GM21717 (cell line): ENCODE measurements at regions not wholly inside any gene's neighbourhood (a gene's known extent, or its start where the extent isn't known, plus 50 kb on each side); places are given as distances from the start of the nearest gene placed in this dataset.
"Not testable (repeated sequence)": the region's sequence is repeated elsewhere in the genome, so short reads cannot be mapped to it uniquely, and the experiment has no call there.

Source experiments
- ATAC-seq: cut with Tn5 transposase; IDR thresholded peaks from one replicate; pipeline ENCODE4 v1.9.1; 2021; ENCODE audit warnings: mild to moderate bottlenecking, moderate library complexity; ENCODE audit not compliant: unreplicated experiment

DNA sequence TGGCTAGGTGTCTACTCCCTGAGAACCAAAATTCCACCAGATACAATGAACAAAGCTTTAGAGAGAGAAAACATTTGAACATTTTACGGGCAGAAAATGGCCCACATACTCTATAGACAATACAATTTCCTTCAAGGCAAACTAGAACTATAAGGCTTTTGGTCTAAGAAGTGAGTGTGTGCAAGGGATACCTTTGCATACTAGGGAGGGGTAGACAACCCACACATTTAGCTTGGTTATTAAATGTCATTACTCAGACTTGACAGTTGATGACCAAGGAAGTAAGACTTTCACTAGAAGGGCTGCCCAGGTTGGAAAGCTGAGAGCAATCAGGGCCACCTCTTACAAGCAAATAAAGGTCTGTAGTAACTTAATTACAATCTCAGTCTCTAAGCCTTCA, 64.0 kb upstream of the PLEKHM1 start:
- not testable (repeated sequence) for ATAC-seq

DNA sequence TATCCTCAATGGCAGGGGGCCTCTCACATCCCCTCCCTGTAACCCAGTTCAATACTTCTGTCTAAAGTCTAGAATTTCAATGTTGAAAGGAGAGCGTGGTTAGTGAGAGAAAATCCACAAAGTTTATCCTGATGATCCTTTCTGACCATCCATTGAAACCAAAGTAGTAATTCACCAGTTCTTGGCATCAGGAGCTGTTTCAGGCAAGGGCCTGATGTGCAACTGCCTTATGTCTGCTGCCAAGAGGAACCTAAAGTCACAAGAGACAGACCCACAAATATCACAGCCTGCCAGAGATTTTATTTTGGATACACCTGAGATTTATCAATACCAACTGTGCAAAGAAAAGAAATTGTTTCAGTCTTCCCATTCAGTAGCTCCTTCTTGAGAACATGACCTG, 68.3 kb upstream of the PLEKHM1 start:
- not testable (repeated sequence) for ATAC-seq

DNA sequence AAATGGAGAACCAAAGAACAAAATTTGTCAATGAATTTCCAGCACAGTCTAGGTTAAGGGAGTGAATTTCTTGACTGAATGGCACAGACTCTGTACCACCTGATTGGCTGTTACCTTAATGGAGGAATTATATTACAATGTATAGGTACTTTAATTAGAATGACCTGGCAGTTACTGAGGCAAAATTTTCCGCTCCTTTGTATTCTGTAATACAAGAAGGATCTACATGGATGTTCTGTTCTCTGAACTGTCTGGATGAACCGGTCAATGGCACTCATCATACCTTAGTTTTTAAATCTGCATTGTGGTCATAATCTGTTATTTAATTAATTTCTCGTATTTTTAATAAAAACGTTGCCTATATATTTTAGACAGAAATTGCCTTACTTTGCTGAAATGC, 72.3 kb upstream of the PLEKHM1 start:
- ATAC-seq = not testable (repeated sequence)

DNA sequence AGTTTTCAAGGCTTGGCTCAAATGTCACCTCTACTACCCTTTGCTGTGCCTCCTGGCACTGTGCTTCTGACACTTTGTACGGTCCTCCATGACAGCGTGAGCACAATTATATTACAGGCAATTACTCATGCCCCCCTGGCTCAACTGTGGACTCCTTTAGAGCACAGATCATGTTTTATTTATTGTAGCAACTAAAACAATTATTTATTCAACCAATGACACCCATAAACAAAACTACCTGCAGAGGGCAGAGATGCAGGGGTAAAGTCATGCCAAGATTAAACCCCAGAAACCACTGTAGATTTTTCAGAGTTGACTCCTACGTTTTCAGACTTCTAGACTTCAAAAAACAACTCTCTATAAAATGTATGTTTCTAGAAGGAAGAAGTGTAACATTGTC, 72.8 kb upstream of the PLEKHM1 start:
- ATAC-seq = not testable (repeated sequence)

DNA sequence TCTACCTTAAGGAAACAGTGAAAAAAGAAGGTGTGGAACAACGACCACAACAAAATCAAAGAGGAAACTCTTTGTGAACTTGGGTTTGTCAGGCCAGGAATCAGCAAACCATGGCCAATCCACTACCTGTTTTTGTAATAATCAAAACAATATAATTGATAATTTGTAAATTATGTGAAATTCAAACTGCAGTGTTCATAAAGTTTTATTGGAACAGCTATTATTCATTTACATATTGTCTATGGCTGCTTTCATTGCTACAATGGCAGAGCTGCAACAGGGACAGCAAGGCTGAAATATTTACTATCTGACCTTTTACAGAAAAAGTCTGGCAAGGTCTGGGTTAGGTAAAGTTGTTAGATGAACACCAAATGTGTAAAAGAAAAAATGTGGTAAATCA, 77.8 kb upstream of the PLEKHM1 start:
- ATAC-seq = not testable (repeated sequence)

DNA sequence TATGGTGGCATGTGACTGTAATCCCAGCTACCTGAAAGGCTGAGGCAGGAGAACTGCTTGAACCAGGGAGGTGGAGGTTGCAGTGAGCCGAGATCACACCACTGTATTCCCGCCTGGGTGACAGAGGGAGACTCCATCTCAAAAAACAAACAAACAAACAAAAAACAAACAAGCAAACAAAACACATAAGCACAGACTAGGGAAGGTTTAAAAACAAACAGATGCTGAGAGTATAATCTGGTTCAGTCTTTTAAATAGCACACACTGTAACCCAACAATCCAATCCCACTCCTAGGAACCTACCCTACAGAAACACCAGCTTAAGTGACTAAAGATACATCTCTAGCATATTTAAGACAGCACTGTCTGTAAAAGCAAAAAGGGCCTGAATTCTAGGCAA, 82.8 kb upstream of the PLEKHM1 start:
- not testable (repeated sequence) for ATAC-seq

DNA sequence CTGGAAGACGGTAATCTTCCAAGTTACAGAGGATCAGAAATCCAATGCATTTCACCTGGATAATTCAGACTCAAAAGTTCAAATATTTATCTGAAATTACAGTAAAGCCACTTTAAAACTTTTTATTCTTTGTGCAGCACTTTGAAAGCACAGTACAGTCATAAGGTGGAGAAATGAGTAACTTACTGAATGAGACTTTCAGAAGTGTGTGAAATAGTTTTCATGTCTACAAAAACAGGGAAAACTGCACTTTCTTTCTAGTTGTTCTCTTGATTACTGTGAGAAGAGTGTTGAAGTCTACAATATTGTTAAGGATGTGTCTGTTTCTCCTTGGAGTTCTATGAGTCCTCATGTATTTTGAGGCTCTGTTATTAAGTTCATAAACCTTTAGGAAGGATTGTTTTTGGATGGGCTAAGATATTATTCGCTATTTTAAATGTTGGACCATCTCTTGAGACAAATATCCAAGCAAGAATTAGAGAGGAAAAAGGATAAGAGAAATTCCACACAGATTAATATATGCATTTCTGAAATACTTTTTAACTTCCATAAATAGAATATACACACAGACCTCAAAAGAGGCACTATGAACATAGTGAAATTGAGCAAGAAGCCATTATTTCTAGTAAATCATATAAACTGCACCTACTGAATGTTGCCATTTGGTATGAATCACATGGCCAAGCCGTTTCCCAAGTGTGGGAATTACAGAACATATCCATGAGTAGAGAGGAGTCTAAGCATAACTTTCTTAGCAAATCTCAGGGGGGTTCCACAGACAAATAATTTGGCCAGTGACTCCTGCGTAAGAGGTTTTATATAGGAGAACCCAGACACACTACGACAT, 83.6 kb upstream of the PLEKHM1 start:
- no peak for ATAC-seq

DNA sequence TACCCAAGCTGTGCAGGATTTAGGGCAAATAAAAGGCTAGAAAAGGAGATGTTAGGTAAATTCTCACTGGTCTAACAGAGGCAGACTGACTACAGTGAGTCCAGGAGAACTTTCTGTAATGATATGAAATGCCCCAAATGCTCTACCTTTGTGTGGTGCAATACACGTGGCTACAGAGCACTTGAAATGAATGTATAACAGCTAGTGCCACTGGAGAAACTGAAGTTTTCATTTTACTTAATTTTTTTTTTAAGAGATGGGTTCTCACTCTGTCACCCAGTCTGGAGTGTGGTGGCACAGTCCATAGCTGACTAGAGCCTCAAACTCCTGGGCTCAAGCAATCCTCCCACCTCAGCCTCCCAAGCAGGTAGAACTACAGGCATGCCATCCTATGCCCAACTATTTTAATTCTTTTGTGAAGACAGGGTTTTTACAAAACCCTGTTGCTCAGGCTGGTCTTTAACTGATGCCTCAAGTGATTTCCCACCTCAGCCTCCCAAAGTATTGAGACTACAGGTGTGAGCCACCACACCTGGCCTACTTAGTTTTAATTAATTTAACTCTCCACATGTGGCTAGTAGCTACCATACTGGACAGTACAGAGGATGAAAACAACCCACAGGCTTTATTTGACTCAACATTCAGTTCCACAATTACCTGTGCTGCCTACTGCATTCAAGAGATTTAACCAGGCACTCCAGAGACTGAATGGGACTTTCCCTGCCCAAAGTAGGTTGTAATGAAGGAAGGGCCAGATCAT, 84.8 kb upstream of the PLEKHM1 start:
- no peak for ATAC-seq

DNA sequence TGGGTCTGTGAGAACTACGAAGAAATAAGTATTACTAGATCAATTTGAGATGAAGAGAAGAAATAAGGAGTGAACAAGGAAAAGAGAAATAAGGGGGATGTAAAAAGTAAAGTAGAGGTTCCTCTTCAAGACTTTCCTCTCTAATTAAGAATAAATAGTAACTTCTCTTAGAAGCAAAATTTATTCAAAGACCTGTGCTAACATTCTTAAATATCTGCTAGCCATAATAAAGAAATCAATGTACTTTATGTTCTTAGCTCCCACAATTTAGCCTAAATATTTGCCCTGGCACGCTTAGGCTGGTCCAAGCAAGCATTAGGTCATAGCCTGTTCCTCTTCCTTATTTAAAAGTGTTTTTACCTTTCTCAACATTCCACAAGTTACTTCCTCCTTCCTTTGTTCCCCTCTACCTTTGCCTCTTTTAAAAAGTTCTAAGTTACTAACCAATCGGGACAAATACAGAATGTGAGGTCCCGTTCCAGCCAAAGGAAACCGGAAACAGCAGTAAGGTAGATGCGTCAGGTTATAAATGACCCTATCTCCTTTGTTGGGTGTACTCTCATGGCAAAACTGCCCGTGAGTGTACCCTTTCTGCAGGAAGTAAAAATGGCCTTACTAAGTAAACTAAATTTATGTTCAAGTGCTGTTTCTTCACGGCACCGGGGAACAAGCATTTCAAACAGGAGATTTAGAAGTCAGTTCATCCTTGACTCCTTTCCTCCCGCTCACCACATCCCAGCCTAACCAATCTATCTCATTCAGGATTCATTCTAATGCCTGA, 86.2 kb upstream of the PLEKHM1 start:
- not testable (repeated sequence) for ATAC-seq

DNA sequence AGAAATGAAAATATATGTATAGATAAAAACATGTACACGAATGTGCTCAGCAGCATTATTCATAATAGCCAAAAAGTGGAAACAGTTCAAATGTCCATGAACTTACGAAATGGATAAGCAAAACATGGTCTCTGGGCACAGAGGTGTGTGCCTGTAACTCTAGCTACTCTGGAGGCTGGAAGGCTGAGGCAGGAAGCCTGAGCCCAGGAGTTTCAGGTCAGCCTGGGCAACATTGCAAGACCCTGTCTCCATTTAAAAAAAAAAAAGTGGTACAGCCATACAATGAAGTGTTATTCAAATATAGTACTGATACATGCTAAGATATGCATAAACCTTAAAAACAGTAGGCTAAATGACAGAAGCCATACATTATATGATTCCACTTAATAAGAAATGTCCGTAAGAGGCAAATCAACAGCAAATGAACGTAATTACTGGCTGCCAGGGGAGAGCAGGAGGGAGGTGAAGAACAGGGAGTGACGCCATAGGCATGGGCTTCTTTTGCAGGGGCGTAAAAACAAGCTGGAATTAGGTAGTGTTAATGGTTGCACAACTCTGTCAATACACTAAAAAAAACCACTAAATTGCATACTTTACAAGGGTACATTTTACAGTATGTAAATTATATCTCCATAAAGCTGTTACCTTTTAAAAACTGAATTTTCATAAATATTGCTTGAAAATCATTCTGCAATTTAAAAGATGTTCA, 87.2 kb upstream of the PLEKHM1 start:
- no peak for ATAC-seq

DNA sequence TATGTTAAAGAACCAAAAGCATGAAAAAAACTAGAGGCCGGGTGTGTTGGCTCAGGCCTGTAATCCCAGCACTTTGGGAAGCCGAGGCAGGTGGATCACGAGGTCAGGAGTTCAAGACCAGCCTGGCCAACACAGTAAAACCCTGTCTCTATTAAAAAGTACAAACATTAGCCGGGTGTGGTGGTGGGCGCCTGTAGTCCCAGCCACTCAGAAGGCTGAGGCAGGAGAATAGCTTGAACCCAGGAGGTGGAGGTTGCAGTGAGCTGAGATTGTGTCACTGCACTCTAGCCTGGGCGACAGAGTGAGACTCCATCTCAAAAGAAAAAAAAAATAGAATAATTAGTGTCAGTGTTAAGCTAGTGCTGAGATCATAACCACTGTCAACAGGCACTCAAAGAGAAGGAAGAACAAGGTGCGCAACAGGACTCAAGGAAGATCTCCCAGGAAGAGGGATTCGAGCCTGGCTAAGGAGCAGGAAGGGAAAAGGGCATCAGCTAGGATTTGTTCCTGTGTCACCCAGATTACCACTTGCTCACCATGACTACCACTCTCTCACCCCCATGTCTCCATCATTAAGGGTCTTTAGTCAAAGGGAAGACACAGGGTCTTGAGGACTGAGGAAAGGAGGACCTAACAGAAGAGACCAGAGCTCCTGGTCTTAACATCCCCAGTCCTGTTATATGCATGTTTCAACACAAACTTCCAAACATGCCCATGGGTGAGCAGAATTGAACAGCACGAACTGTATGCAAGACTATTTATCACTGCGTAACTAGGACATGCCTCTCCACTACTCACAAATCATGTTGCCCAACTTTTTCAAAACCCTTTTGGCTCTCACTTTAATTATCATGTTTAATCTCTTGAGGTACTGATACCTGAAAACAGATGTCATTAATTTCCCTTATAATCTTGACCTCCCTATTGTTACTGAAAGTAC, 88.3 kb upstream of the PLEKHM1 start:
- ATAC-seq = no peak

DNA sequence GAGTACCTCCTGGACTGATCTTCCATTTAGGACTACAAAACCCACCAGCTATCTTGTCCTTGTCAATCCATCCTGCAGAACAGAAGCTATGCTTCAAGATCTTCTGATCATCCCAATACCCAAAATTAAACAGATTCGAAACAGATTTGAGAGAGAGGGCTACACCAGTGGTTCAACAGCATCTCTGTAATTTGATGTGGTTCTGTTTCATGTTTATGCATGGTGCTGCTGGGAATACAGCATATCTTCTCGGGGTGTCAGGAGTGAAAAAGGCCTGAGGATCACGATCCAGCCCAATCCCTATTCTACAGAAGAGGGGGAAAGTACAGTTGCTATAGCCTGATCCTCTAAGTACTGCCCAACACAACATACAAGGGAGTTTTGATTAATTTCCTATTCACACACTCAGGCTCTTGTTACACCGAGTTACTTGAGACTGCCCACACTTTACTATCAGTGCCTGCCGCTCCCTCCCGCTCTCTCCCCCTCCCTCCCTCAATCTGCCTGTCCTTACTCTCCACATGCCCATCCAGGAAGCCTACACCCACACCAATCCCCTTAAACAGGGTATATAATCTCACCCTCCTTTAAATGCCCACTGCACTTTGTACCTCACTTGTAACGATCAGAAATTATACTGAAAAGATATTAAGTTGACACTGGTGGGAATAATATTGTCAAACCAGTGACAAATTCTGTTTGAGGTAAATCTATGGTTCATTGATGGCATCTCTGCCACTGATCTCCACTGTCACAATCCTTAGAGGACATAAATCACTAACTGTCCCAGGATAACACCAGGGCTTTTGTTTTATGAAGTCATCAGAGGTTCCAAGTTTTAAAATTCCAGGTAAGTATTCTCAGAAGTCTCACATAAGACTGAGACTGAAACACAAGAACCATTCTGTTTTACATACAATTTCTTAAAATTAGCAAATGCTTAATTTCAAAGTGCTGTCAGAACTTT, 89.3 kb upstream of the PLEKHM1 start:
- ATAC-seq = no peak

DNA sequence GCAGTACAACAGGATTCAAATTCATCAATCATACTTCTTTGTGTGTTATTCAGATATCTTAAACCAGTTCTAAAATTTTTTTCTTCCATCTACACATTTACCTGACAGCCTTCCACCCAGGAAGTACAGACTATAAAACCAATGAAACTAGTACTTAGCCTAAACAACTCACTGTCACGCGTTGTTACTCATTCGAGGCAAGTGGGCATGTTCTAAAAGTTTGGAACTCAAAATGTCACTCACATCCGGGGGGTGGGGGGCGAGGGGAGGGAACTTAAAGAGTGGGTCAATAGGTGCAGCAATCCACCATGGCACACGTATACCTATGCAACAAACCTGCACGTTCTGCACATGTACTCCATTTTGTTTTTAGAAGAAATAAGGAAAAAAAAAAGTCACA, 90.4 kb upstream of the PLEKHM1 start:
- no peak for ATAC-seq

DNA sequence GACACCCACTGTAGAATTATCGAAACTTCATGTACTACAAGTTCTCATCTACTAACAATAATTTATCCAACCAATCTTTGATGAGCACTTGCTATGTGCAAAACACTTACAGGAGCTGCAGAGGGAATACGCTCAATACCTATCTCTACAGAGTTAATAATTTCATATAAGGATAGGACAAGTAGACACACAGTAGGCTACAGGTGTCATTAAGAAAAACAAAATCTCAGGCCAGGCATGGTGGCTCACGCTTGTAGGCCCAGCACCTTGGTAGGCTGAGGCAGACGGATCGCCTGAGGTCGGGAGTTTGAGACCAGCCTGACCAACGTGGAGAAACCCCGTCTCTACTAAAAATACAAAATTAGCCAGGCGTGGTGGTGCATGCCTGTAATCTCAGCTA, 91.3 kb upstream of the PLEKHM1 start:
- ATAC-seq = no peak

DNA sequence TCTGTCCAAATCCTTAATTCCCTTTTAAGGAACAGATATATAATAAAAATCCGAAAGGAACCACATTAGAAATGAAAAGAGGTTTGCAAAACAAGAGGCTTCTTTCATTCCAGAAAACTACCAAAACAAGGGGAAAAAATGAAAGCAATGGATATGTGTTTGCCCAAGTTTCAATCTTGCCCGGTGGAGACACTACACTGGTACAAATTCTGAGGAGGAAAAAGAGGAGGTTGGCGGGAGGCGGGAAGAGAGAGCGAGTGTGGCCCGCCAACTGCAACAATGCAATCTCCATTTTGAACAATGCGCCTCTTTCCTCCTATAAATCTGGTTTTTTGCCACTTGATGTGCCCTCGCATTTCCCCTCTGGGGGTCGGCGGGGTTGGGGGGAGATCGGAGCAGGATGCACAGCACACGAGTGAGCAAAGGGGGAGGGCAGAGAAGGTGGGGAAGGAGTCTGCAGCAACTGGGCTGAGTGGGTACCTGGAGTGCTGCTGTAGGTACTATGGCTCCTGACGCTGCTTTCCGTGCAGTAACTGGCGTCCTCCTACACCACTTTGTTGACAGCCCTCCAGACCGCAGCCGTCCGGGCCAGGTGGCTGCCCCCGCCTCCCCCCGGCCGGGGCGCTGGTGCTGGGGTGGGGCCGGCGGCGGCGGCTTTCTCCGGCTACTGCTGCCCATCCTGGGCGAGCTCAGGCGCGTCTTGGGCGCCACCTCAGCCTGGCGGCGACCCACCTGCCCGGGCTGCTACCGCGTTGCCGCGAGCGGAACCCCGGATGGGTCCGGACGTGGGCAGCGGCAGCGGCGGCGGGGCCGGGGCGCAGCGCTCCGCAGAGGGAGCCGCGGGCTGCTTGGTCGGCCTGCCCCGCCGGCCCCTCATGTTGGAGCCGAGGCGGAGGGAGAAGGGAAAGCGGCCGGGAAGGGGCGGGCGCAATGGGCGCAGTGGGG, 93.8 kb upstream of the PLEKHM1 start:
- peak; percentile 54 for ATAC-seq

DNA sequence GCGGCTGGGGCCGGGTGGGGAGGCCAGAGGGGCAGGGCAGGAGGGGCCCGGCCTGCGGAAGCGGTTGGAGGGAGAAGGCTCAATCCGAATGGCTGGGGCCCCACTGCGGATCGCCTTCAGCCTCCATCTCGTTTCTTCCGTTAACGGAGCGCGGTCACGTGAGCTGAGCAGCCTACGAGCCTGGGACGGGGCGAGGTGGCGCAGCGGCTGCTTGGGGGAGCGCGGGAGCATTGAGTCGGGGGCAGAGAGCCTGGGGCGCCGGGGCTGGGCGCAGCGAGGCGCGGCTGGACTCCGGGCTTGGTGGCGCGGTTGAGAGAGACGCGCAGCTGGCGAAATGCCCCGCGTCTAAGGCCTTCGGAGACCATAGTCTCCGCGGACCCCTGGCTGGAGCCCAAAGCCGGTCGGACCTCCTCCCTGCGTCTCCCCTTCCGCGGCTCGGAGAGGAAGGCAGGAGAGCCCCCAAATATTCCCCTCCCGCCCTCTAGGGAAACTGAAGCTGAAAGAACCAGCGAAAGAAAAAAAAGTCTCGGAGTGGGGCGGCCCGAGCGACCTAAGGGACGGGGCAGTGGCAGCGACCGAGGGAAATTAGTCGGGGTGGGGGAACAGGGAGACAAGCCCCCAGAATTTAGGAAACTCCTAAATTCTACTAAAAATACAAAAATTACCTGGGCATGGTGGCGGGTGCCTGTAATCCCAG, 94.7 kb upstream of the PLEKHM1 start:
- ATAC-seq = peak; percentile 69
